GM18861 (cell line): ENCODE measurements at regions not wholly inside any gene's neighbourhood (a gene's known extent, or its start where the extent isn't known, plus 50 kb on each side); places are given as distances from the start of the nearest gene placed in this dataset.
"Not testable (repeated sequence)": the region's sequence is repeated elsewhere in the genome, so short reads cannot be mapped to it uniquely, and the experiment has no call there.

Source experiments
- ATAC-seq: cut with Tn5 transposase; IDR thresholded peaks from one replicate; pipeline ENCODE4 v1.9.1; 2021; ENCODE audit not compliant: unreplicated experiment

GRCh38 chr1:199808110-199808870 is 219.2 kb upstream of the NR5A2 start:
- no peak for ATAC-seq

- ATAC-seq, result no peak
These were observed 218.2 kb upstream of the NR5A2 start for GRCh38 chr1:199809311-199809710.

- ATAC-seq, result no peak
These were observed 216.3 kb upstream of the NR5A2 start for GRCh38 chr1:199811163-199811562.

DNA sequence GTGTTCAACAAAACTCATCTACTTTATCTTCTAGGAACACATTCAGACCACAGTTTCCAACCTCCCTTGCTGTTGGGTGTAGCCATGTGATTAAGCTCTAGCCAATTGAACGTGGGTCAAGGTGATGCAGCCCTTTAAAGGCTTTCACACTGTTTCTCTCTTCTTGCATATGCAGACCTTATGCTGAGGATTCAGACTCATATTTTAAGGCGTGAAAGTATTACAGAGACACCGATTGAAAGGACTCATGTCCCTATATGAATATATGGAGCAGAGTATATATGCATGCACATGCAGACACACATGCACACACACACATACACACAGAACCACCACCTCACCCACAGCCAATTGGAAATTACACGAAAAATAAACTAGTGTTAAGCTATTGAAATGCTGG is 214.3 kb upstream of the NR5A2 start:
- ATAC-seq, result no peak

DNA sequence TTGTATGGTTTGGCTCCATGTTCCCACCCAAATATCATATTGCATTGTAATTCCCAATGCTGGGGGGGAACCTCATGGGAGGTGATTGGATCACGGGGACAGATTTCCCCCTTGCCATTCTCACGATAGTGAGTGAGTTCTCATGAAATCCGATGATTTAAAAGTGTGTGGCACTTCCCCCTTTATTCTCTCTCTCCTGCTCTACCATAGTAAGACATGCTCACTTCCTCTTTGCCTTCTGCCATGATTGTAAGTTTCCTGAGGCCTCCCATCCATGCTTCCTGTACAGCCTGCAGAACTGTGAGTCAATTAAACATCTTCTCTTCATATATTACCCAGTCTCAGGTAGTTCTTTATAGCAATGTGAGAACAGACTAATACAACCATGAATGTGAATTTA is 211.6 kb upstream of the NR5A2 start:
- no peak for ATAC-seq

GRCh38 chr1:199817266-199817665 is 210.2 kb upstream of the NR5A2 start:
- no peak for ATAC-seq

DNA sequence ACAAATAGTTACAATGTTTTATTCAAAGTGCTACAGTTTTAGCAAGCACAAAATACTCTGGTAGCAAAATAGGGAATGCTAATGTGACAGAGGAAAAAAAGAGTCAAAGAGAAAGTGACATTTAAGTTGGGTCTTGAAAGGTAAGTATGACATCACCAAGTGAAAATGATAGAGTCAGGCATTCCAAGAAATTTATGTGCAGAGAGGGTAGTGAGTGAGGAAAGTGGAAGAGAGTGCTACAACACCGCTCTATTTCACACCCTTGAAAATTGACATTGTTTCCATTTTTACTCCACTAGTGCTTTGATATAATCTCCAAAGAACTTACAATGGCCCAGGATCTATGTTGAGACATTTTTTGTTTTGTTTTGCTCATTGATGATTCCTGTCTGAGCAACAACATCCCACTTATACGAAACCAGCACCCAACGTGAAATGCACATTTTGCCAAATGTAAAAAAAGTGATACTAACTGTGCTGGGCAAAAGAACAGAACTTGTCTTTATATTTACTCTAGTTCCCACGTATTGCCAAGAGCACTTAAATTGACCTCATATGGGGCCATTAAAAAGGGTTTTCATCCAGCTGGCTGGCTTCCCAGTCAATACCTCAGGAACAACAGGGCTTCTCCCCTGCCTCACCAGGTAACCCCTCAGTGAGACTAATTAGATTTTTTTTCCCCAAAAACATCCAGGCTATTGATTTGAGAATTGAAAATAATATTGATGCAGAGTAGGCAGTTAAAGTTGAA is 206.3 kb upstream of the NR5A2 start:
- no peak for ATAC-seq

DNA sequence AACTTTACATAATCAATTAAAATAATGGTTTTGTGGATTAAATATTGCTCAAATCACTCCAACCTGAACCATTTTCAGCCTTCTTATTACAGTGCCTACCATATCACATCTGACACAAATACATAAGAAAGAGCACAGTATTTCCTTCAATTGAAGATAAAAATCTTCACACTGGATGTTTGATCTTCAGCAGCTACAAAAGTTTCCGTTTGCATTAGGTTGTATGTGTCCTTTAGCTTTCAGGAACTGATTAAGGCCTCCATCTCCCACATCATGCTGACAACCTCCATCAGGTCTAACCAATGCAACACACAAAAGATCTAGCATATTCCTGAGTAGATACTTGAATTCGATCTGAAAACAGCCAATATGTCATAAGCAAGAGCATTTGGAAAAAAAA is 195.1 kb upstream of the NR5A2 start:
- ATAC-seq, result no peak

GRCh38 chr1:199834711-199835110 is 192.8 kb upstream of the NR5A2 start:
- no peak for ATAC-seq

DNA sequence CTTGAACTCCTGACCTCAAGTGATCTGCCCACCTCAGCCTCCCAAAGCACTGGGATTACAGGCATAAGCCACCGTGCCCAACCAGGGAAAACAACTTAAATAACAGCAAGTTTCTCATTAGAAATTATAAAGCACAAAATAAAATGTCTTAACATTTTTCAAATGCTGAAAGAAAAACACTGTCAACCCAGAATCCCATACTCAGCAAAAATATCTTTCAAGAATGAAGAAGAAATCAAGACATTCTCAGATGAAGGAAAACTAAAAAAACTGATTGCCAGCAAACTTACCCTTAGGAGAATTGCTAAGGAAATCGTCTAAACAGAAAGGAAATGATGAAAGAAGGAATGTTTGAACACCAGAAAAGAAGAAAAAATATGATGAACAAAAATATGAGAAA is 191.1 kb upstream of the NR5A2 start:
- ATAC-seq, result no peak

DNA sequence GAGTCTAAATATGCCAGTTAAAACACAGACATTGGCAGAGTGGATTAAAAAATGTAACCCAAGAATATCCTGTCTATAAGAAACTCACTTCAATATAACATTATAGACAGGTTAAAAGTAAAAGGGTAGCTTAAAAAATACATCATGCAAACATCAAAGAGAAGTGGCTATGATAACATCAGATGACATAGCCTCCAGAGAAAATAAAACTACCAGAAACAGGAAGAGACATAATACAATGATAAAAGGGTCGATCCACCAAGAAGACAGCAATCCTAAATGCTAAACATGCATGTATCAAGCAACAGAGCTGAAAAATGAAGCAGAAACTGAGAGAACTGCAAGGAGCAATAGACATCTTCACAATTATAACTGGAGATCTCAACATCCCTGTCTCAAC is 190.2 kb upstream of the NR5A2 start:
- ATAC-seq, result no peak

GRCh38 chr1:199839608-199840007 is 187.9 kb upstream of the NR5A2 start:
- not testable (repeated sequence) for ATAC-seq

GRCh38 chr1:199843096-199843495 is 184.4 kb upstream of the NR5A2 start:
- ATAC-seq, result not testable (repeated sequence)

- no peak for ATAC-seq
These were observed 183.6 kb upstream of the NR5A2 start for GRCh38 chr1:199843861-199844260.

GRCh38 chr1:199847021-199847420 is 180.5 kb upstream of the NR5A2 start:
- ATAC-seq, result no peak

DNA sequence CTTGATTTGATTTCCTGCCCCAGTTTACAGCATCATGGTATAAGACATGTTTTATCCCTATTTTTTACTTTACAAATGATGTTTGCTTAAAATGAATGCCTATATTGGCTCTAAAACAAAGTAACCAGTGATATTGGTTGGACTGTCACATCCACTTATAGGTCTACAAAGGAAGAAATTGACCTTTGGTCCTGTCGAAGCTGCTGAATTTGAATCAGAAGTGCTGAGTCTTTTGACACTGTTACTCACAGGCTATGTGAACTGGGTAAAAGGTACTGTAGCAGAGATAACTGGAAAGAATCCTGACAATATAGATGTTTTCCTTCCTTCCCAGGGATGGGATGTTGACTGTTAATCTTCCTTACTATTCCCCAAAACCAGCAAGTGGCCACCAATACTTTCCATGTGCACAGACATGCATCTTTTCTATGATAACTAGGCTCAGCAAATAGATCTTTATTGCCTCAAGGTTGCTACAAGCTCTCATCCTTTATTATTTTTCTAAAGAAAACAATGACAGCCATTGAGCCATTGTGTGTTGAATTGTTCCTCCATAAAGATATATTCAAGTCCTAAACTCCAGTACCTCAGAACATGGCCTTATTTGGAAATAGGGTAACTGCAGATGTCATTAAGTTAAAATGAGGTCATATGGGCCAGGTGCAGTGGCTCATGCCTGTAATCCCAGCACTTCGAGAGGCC is 175.9 kb upstream of the NR5A2 start:
- ATAC-seq, result no peak

DNA sequence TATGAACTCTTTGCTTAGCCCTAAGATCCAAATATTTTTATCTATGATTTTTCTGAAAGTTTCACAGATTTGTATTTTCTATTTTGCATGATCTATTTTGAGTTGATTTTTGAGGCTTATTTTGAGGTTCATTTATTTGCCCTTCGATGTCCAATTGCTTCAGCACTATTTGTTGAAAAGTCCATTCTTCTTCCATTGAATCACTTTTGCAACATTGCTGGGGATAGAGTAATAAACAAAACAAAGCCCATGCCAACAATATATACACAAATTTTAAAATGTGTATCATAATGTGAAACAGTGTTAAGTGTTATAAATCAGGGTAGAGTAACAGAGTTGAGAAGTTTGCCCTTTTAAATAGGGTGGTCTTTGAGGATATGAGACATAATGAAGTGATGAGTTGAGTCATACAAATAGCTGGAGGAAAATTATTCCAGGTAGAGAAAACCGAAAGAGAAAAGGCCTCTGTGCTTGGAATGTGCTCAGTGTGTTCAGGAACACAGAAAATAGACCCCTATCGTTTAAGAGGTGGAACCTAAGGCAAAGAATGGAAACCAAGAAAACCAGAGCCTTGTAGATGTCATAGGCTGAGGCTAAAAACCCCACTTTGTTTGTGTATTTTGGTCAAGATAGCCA is 172.7 kb upstream of the NR5A2 start:
- ATAC-seq, result no peak

GRCh38 chr1:199855580-199855979 is 171.9 kb upstream of the NR5A2 start:
- no peak for ATAC-seq

DNA sequence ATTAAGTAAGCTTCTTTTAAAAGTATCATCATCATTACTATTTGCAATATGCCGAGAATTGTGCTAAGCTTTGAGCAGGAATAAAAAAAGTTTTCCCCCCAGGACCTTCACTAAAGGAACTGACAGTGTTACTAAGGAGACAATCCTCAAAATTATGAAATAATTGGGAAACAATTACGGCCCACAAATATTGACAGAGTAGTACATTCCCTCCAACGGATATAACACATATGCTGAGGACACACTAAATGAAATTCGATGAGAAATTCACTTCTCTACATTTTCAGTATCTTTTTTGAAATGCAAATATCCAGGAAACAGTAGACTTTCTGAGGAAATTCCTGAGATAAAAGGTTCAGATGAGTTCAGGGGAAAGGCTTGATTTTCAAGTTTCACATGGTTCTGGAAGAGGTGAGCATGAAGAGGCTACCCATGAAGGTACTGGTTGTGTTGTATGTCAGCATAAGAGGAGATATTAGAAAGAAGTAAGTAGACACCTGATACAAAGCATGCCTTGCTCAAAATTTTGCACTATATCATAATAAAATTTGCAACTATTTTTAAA is 171.2 kb upstream of the NR5A2 start:
- ATAC-seq, result no peak

- no peak for ATAC-seq
These were observed 170.4 kb upstream of the NR5A2 start for GRCh38 chr1:199857108-199857507.

DNA sequence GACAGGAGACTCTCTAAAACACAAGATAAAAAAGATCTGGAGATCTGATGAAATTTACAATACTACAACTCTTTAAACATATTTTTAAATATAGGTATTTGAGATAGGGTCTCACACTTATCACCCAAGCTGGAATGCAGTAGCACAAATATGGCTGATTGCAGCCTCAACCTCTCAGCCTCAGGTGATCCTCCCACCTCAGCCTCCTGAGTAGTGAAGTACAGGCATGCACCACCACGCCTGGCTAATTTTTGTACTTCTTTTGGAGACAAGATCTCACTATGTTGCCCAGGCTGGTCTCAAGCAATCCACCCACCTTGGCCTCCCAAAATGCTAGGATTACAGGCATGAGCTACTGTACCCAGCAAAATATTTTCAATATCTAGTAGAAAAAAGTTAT is 170.0 kb upstream of the NR5A2 start:
- ATAC-seq, result no peak
